COLO829 (cell line): ENCODE measurements at regions not wholly inside any gene's neighbourhood (a gene's known extent, or its start where the extent isn't known, plus 50 kb on each side); places are given as distances from the start of the nearest gene placed in this dataset.

ENCODE experiments used
- DNase-seq: peaks from one replicate; pipeline ENCODE4 v3.0.0; 2012; ENCODE audit warnings: low spot score

DNA sequence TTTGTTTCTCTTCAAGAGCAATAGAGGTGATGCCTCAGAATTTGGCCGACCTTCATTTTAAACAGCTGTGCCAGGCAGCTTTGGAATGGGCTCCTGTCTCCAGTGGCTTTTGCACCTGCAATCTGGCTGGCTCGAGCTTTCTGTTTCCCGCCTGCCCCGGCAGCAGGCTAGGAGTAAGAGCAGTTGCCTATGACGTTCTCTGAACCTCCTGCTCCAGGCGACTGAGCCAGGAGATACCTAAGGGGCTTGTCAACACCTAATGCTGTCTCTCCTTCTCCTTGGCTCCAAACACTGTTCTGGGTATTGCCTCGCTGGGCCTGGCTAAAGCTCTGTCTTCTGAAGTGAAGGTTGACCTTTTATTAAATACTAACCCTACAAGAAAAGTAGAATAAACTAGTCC is 229.9 kb downstream of the LRRN1 start:
- DNase-seq = no peak

DNA sequence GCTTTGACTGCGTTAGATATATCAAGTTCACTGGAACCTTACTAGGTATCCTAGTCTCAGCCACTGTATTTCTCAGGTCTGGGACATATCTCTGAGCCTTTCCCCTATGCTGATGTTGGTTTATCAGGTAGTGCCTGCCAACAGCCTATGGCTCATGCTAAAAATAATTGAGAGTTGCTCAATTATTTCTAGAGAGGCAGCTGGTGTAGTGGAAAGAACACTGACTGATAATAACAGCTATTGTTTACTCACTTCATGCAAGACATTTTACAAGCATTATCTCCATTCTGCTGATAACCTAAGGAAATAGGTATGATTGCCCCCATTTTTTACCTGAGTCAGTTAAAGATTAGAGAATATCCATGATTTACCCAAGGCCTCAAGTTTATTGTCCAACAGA is 231.4 kb downstream of the LRRN1 start:
- DNase-seq = no peak

DNA sequence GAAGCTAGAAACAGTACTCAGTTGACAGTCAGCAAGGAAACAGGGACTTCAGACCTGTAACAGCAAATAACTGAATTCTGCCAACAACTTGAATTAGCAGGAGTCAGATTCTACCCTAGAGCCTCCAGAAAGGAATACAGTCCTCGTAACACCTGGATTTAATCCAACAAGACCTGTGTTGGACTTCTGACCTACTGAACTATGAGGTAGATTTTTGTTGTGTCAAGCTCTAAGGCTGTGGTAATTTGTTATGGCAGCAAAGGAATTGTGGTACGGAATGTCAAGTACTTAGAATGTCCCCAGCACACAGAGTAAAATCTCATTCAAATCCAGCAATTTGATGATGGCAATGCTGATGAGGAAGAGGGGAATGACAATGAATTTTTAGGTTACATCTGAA is 234.1 kb downstream of the LRRN1 start:
- no peak for DNase-seq

DNA sequence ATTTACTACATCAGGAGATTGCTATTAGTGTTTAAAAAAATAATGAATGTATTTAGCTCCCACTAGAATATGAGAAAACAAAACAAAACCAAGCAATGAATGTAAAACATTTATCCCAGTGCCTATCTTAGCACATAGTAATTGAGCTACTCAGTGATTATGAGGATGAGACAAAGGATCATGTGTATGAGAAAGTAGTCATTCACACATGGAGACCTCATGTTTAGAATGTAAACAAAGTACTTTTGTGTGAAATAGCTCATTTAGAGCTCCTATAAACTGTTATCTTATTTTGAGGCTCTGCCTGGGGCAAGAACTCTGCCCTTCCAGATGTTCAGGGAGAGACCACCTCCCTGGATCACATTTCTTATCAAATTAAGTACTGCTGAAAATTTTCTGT is 236.8 kb downstream of the LRRN1 start:
- no peak for DNase-seq

DNA sequence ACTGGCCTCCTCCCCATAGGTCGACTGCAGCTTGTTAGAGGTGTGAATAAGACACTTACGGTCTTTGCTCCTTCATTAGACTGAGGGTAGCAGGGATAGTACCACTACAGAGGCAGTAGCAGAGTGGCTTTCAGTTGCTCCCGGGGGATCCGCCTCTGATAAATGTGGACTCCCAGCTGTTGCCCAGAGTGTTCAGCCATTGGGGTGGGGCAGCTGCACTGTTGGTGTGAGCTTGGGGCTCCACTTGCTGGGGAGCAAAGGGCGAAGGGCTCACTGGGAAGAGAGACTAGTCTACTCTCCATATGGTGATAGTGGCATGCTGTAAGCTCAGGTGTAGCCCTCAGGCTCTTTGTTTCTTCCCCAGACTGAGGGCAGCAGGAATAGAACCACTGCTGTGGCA is 239.1 kb downstream of the LRRN1 start:
- DNase-seq = no peak

DNA sequence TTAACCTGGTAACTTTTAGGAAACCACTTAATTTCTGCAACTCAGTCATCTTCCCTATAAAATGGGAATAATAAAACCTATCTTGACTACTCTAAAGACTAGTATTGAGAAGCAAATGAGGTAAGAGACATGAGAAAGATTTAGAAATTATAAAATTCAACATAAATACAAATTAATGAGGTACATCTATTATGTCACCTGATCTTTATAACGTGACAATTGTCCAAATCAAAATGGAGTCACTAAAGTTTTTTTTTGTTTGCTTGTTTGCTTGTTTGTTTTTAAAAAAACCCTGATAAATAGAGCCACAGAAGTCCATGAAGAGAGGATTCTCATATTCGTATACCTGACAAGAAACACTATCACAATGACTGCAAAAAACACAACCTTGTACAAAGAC is 242.8 kb downstream of the LRRN1 start:
- no peak for DNase-seq

DNA sequence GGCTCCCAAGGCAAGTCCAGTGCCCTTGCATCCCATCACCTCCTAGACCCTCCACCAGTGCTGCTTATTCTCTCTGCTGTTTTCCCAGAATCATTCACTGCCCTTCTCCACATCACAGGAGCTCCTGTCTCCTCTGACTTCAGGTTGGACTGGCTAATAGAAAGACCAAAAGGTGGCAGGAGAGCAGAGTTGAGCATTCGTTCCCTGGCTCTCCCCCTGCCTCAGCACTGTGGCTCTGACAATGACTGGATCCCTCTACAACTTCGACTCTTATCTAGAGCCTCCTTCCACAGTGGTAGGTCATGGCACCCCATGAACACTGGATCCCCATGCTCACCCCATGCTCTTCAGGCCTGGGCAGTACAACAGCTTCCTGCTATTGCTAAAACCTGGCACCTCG is 243.6 kb downstream of the LRRN1 start:
- DNase-seq = no peak

- DNase-seq = peak; percentile 15
Measured at GRCh38 chr3:4043867-4044575, 244.8 kb downstream of the LRRN1 start.

DNA sequence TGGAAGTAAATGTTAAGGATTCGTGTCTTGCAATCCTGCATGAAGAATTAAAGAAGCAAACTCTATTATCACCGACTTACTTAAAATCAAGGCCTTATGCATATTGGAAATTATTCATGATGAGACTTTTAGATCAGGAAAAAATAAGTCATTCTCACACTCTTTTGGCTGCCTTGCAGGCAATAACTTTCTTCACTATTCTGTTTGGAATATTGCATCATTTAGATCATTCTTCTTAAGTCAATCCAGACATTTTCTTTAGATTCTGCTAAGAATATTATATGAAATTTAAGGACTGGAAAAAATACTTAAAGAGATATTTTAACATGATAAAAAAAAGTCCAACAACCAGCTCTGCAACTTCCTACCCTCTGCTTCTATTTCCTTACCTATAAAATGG is 245.4 kb downstream of the LRRN1 start:
- no peak for DNase-seq

DNA sequence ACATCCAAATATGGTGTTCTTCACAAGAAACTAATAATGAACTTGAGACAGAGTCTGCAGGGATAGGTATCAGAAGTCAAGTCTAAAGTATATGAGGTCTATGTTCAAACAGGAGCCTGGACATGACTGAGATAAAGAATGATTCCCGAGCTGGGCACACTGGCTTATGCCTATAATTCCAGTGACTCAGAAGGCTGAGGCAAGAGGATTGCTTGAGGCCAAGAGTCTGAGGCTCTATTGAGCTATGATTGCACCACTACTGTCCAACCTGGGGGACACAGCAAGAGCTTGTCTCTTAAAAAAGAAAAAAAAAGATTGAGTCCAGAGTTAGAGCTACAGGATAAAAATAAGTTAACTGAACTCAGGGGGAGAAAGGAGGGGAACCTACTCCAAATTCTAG is 246.5 kb downstream of the LRRN1 start:
- no peak for DNase-seq

GRCh38 chr3:4047366-4047765 is 248.1 kb downstream of the LRRN1 start:
- no peak for DNase-seq

- DNase-seq = no peak
Measured at GRCh38 chr3:4052706-4053105, 250.5 kb upstream of the SETMAR start.

GRCh38 chr3:4053975-4054374 is 249.2 kb upstream of the SETMAR start:
- no peak for DNase-seq

DNA sequence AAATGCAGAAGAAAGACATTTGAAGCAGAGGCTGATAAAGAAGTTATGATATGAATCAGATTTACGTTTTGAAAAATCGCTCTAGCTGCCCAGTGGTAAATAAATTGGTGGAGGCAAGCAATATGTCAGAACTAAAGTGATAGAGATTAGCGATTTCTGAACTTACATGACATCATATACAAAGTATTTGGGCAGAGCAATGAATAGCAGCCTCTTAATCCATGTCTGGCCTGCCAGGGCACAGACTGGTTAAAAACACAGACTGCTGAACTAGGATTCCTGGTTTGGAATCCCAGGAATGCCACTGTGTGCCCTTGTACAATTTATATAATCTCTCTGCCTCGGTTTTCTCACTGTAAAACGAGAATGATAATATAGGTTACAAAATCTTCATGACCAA is 243.1 kb upstream of the SETMAR start:
- DNase-seq = no peak

DNA sequence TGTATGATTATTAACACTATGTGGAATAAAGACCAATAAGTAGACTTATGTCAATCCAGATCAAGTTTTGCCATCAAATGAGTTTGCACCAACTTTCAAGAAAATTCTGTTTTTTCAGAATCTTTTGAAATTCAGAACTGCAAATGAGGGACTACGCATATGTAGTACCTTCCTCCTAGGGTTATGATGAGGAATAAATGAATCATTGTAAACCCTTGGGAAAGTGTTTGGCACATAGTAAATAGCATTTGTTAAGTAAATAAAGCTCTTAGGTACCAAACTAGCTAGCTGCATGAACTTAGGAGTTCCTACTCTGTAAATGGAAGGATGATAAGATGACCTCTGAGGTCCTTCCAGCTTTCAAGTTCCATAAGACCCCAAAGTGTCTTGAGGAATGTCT is 242.6 kb upstream of the SETMAR start:
- no peak for DNase-seq

GRCh38 chr3:4061195-4061594 is 242.0 kb upstream of the SETMAR start:
- no peak for DNase-seq

DNA sequence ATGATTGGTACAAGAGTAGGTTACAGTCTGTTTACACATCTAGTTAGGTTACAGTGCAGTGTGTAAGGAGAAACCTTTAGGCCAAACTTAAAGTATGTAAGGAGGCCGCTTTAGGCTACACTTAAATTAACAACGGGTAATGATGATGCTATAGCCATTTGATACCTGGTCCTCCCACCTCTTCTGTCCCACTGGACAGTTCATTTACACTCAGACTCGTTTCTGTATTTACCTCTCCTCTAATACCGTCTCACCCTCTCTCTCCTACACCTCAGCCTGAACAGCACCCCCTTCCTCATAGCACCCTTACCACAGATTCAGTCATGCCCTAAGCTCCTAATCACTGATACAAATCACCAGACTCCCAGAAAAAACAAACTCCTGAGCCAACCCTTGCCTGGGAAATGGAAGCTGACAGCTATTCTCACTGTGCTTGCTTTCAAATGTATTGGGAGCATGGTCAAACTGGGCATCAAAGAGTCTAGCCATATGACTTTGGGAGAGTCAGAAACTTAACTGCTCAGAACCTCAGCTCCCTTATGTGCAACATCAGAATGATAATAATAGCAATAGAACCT is 241.3 kb upstream of the SETMAR start:
- DNase-seq = no peak

GRCh38 chr3:4062621-4063020 is 240.5 kb upstream of the SETMAR start:
- no peak for DNase-seq

GRCh38 chr3:4063916-4064574 is 239.1 kb upstream of the SETMAR start:
- DNase-seq = no peak

DNA sequence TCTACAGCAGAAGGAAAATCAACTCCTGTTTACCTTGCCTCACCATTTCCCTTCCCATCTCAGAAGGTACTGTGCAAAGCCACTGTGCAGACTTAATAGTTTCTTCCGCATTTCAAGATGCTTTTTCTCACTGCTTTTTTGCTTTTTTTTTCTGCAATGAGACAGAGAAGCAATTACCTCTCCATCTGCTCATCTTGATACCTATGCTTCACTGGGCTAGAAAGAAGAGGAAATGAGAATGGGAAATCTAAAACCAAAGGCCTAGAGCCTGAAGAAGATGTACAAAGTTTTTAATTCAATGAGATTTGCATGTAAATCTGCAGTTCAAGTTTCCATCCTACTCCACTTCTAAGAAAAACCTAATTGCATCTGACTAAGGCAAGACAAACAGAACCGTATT is 238.1 kb upstream of the SETMAR start:
- no peak for DNase-seq

DNA sequence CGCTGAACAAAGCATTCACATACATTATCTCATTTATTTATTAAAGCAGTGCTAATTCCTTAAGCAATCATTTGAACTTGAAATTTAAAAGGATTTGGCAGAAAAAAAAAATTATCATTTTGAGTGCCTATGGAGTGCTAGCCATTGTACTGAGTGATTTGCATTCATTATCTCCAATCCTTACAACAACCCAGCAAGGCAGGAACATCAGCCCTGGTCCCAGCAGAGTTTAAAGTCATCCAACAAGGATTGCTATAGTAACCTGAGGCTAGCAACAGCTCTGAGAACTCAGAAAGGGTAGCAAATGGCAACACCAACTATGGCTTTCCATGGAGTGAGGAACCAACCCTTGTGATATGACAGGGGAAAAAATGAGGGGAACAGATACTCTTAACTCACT is 237.6 kb upstream of the SETMAR start:
- no peak for DNase-seq

DNA sequence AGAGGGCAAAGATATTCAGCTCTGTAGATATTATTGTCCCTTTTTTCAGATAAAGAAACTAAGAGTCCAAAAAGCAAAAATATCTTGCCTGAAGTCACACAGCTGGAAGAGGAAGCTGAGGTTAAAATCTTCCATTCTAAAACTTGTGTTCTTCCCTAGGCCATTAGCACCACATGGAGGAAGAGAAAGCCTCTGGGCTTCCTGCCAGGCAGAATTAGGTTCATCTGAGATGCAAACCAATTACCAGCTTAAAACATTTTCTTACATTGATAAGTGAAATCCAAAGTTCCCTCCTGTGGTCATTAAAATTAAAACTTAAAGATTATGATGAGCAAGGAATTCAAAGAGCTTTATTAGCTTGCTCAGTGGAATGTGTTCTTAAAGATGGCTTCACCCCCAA is 235.3 kb upstream of the SETMAR start:
- no peak for DNase-seq

DNA sequence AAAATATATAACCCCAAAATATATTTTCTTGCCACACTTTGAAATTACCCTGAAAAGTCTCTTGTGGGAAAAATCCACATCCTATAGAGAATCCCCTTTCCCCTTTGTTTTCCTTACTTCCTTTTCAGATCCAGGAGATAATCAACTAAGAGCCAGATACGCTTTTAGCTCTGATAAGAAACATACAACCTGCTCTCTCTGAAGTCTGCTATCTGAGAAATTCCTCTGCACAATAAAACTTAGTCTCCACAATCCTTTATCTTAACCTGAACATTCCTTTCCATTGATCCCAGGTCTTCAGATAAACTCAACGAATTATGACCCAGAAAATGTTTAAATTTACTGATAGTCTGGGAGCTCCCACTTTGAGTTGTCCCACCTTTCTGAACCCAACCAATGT is 233.4 kb upstream of the SETMAR start:
- DNase-seq = no peak
